ENCODE measurements at regions not wholly inside any gene's neighbourhood (a gene's known extent, or its start where the extent isn't known, plus 50 kb on each side); places are given as distances from the start of the nearest gene placed in this dataset.
A peak's percentile ranks its signal among the peaks of the same experiment; 100 is the strongest.
"Not testable (repeated sequence)": the region's sequence is repeated elsewhere in the genome, so short reads cannot be mapped to it uniquely, and the experiment has no call there.

- DNase-seq (ENCODE audit: low spot score), result no peak
These were observed 174.6 kb downstream of the ABCA8 start for GRCh38 chr17:68780596-68780995.

DNA sequence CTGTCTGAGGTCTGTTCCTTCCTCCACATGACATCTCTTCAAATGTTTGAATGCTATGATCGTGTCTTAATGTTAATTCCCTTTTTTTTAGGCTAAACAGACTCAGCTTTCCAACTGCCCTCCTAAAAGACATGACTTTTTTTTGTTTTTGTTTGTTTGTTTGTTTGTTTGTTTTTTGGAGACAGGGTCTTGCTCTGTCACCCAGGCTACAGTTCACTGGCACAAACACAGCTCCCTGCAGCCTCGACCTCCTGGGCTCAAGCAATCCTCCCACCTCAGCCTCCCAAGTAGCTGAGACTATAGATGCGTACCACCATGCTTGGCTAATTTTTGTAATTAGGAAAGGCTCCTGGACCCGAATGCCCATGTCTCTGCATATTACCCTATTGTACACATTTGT is 176.5 kb downstream of the ABCA8 start:
- no peak for DNase-seq (ENCODE audit: low spot score)

GRCh38 chr17:68777856-68778694 is 176.9 kb upstream of the FAM20A start:
- no peak for DNase-seq (ENCODE audit: low spot score)

DNA sequence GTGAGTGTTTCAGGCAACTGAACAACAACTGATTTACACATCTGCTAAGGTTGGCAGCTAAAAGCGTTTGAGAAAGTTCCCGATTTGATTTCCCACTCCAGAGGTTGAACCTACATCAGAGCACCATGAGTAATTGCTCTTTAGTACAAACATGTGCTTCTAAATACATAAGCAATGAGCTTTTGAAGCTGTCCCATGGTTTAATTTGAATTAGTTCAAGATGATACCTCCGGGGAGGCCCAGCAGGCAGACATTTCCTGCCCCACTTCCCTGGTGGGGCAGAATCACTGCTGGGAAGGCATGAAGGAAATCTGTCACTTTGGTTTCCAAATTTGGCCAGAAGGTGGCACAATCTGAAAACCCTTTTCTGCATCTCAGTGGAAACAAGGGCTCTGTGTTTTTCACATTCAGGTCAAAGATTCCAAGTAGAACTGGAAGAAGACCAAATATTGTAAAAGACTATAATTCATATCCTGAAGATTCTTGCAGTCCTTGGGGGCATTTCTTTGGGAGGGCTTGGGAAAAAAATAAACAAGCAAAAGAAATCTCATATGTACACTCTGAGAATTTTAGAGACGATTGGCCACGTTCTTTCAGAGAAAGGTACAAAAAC is 176.2 kb upstream of the FAM20A start:
- DNase-seq (ENCODE audit: low spot score), result peak; percentile 55

GRCh38 chr17:68776451-68776850 is 175.3 kb upstream of the FAM20A start:
- DNase-seq (ENCODE audit: low spot score), result no peak

DNA sequence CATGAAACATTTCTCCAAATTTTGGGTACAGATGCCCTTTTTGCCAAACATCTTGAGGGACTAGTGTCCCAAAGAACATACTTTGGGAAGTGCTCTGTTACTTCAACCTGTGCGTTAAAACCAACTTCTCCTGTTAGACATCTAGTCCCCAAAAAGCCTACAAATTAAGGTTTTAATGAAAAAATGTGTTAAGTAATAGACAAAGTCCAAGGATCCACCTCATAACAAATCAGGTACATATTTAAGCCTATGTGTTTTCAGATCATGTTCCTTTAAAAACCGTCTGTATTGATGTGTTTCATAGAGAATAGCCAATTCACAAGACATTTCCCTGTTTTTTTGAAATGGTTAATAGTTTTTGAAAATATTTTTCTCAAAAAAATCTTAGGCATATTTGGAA is 174.8 kb upstream of the FAM20A start:
- no peak for DNase-seq (ENCODE audit: low spot score)

DNA sequence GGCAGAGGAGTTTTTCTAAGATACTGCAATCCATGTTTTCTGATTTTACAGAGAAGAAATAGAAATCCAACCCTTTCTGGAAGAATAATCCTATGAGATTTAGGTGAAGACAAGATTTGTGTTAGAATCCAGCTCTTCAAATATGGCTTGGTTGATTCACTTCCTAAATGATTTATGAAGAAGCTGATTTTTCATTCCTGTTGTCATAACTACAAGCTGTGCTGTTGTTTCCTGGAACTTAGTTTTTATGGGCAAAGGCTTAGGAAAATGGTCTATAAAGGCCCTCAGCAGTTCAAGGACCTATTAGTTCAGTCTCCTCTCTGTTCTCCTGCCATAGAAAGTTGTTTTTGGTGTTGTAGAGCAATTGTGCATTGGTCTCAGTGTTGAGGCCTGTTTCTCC is 174.2 kb upstream of the FAM20A start:
- DNase-seq (ENCODE audit: low spot score), result no peak

GRCh38 chr17:68771867-68772515 is 170.8 kb upstream of the FAM20A start:
- peak; percentile 57 for DNase-seq (ENCODE audit: low spot score)

- DNase-seq (ENCODE audit: low spot score), result no peak
These were observed 167.6 kb upstream of the FAM20A start for GRCh38 chr17:68768804-68769203.

- no peak for DNase-seq (ENCODE audit: low spot score)
These were observed 165.5 kb upstream of the FAM20A start for GRCh38 chr17:68766640-68767039.

DNA sequence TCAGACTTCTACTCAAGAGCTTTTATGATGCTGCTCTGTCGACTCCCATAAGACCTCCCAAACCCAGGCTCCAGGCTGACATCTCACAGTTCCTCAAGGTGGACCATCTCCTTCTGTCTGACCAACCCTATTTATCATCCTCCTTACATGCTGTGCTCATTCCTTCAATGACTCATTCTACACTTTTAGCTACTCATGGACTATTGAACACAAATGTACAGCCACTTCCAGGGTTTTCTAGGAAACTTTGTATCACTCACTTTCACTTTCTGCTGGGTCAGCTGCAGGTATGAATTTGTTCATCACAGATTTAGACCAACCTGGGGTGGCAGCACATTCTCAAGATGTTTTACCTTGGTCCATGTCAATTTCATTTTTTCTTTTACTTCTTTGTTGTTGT is 162.4 kb upstream of the FAM20A start:
- peak; percentile 22 for DNase-seq (ENCODE audit: low spot score)

GRCh38 chr17:68762911-68763310 is 161.7 kb upstream of the FAM20A start:
- no peak for DNase-seq (ENCODE audit: low spot score)

- DNase-seq (ENCODE audit: low spot score), result no peak
These were observed 158.9 kb upstream of the FAM20A start for GRCh38 chr17:68760141-68760475.

DNA sequence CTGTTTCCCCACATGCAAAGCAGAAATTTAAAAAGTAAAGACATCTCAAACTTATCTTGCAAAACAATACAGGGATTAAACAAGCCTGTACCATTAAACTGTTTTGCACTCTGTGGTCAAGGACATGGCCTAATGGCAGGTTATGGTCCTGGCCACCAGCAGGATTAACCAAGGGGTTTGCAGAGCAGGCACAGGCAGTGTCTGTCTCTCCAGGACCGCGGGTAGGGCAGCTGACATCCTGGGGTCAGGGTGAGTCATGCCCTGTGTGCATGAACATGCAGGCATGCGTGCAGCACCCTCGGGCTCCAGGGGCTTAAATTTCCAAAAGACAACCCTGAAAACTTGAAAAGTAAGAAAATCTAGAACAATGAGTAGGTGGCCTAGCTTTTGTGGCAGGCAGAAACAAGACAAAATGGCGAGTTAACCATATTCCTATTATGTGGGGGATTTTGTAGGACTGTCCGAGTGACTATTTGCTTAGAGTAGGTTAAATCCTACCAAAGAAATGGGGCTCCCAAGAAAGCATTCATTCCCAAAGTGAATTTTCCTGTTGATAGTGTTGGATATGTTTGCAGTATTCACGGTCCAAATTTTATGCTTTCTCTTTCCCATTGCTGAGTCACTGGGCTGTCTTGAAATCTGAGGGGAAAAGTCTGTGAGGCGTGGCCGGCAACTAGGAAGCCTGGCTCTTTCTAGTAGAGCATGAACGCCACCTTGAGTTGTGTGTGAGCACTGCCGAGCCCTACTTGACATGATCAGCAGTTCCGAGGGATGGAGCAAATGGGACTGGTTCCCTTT is 158.4 kb upstream of the FAM20A start:
- DNase-seq (ENCODE audit: low spot score), result peak; percentile 95

DNA sequence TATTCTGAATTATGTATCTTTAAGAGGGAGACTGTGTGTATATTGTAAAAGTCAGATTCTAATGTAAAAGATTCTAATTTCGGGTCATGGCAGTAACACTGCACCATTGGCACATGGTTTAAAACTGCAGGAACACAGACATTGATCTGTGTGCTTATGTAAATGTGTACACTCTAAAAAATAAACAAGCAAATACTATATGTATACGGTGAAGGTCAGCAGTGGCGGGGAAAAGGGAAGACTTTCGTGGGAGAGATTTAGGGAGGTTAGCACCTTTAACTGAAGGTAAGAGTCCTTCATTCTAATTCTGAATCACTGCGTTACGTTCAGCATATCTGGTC is 157.8 kb upstream of the FAM20A start:
- no peak for DNase-seq (ENCODE audit: low spot score)

GRCh38 chr17:68757866-68758757 is 156.9 kb upstream of the FAM20A start:
- not testable (repeated sequence) for DNase-seq (ENCODE audit: low spot score)

GRCh38 chr17:68753985-68754769 is 153.0 kb upstream of the FAM20A start:
- no peak for DNase-seq (ENCODE audit: low spot score)

DNA sequence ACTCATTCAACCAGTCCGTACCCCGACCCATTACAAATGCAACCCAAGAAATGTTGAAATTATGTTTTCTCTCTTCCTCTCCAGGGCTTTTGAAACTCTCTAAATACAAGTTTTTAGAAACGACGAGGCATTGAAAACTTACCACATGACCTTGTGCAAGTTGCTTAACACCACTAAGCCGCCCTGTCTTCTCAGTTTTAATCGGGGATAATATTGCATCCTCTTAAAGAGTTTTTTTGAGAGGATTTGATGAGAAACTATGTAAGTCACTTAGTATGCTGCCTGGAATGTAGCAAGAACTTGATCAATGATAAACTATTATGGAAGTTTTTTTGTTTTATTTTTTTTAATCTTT is 149.0 kb upstream of the FAM20A start:
- DNase-seq (ENCODE audit: low spot score), result no peak

GRCh38 chr17:68749349-68750207 is 148.4 kb upstream of the FAM20A start:
- no peak for DNase-seq (ENCODE audit: low spot score)

DNA sequence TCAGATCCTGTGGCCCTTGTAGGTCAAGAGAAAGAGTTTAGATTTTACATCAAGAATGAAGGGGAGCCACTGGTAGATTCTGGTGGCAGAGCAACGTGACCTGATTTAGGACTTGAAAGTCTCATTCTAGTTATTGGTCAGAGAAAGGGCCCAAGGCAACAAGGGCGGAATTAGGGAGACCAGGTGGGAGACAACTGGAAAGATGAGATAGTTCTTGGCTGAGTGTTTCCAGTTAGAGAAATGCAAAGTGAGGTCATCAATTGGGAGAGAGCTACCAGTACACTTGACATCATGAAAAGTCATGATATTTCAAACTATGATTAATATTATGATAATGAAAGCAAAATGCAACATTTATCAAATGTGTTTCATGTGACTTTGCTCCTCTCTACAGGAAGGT is 147.2 kb upstream of the FAM20A start:
- no peak for DNase-seq (ENCODE audit: low spot score)

Data from A172 (cell line).